ENCODE measurements at regions not wholly inside any gene's neighbourhood (a gene's known extent, or its start where the extent isn't known, plus 50 kb on each side); places are given as distances from the start of the nearest gene placed in this dataset.

GRCh38 chr3:74906181-74906580 is 291.7 kb upstream of the CNTN3 start:
- H3K36me3 ChIP-seq (replicated peaks in 1 of 2; ENCODE audit: control insufficient read depth in 1 of 2, insufficient read depth in 2 of 2, low read length in 1 of 2), result no peaks in the 10 kb centered on the region
- H3K9me3 ChIP-seq, result no peaks in the 10 kb centered on the region
- no peaks in the 10 kb centered on the region for H3F3A ChIP-seq (replicated peaks; ENCODE audit: insufficient read depth)
- H2AFZ ChIP-seq (ENCODE audit: low read depth), result no peak overlapping the region
- POLR2A ChIA-PET, result no interaction called here
- no peaks in the 10 kb centered on the region for H3K27me3 ChIP-seq (ENCODE audit: insufficient read depth)
- TF ChIP-seq FOSL2 (IDR thresholded peaks at IDR 0.05; ENCODE audit: borderline replicate concordance, low read depth) (no peak), GABPA (IDR thresholded peaks at IDR 0.05; ENCODE audit: low read depth) (no peak), TCF12 (IDR thresholded peaks at IDR 0.05) (no peak), IRF3 (IDR thresholded peaks at IDR 0.05; ENCODE audit: low read depth, low read length) (no peak), GATA2 (CRISPR knock-in tag; IDR thresholded peaks at IDR 0.05) (no peak), FOXJ3 (CRISPR knock-in tag; IDR thresholded peaks at IDR 0.05) (no peak), SMC3 (IDR thresholded peaks at IDR 0.05; ENCODE audit: low read depth, low read length) (no peak), YY1 (IDR thresholded peaks at IDR 0.05; ENCODE audit: low read depth) (no peak), MAX (IDR thresholded peaks at IDR 0.05; ENCODE audit: low read depth) (no peak), MEF2A (IDR thresholded peaks at IDR 0.05; ENCODE audit: borderline replicate concordance, low read depth) (no peak), RCOR1 (IDR thresholded peaks at IDR 0.05; ENCODE audit: low read length) (no peak), USF1 (IDR thresholded peaks at IDR 0.05; ENCODE audit: borderline replicate concordance, low read depth) (no peak)
- H4K20me1 ChIP-seq (ENCODE audit: insufficient read depth), result no peaks in the 10 kb centered on the region
- H3K27ac ChIP-seq (ENCODE audit: low read depth in 2 of 2, low read length in 1 of 2), result no peak overlapping the region
- 50% methylated on average over 4 of the region's 4 CpGs for WGBS (ENCODE audit: low lambda C conversion rate)
- no peaks in the 10 kb centered on the region for H3K79me2 ChIP-seq (ENCODE audit: insufficient read depth)
- CTCF ChIA-PET, result no interaction called here
- H3K4me1 ChIP-seq (ENCODE audit: control insufficient read depth in 1 of 2, insufficient read depth in 2 of 2, low read depth in 1 of 2, low read length in 1 of 2), result no peaks in the 10 kb centered on the region
- no peak overlapping the region for H3K4me3 ChIP-seq (ENCODE audit: low read depth in 2 of 2, low read length in 1 of 2)
- H3K9me2 ChIP-seq, result no peaks in the 10 kb centered on the region
- no peak overlapping the region for H3K4me2 ChIP-seq
- DNase-seq, result no peak
- H3K9ac ChIP-seq, result no peak overlapping the region

GRCh38 chr3:74905478-74905877 is 291.0 kb upstream of the CNTN3 start:
- TF ChIP-seq FOSL2 (IDR thresholded peaks at IDR 0.05; ENCODE audit: borderline replicate concordance, low read depth), result no peak
- no peak for TF ChIP-seq ZBTB33 (IDR thresholded peaks at IDR 0.05; ENCODE audit: borderline replicate concordance, low read depth)
- TF ChIP-seq GABPA (IDR thresholded peaks at IDR 0.05; ENCODE audit: low read depth), result no peak
- no peak for TF ChIP-seq EZH2phosphoT487 (IDR thresholded peaks at IDR 0.05; ENCODE audit: borderline replicate concordance, low read depth)
- no peak for TF ChIP-seq GATA2 (CRISPR knock-in tag; IDR thresholded peaks at IDR 0.05)
- TF ChIP-seq REST (IDR thresholded peaks at IDR 0.05; ENCODE audit: low read depth, low read length), result no peak
- TF ChIP-seq JUND (IDR thresholded peaks at IDR 0.05), result no peak
- TF ChIP-seq EP300 (IDR thresholded peaks at IDR 0.05; ENCODE audit: borderline replicate concordance in 1 of 2, low read depth in 1 of 2, low read length in 1 of 2), result no peak
- no peak for TF ChIP-seq YY1 (IDR thresholded peaks at IDR 0.05; ENCODE audit: low read depth)
- CTCF ChIA-PET, result interaction anchor here (0.7 kb wide), 1 partner anchor 274 kb away, joined by 3 read pairs; no protein-coding TSS in a partner anchor
- H3K27me3 ChIP-seq (ENCODE audit: insufficient read depth), result no peaks in the 10 kb centered on the region
- no peak overlapping the region for H3K4me3 ChIP-seq (ENCODE audit: low read depth in 2 of 2, low read length in 1 of 2)
- H3K36me3 ChIP-seq (replicated peaks in 1 of 2; ENCODE audit: control insufficient read depth in 1 of 2, insufficient read depth in 2 of 2, low read length in 1 of 2), result no peaks in the 10 kb centered on the region
- H3F3A ChIP-seq (replicated peaks; ENCODE audit: insufficient read depth), result no peaks in the 10 kb centered on the region
- H3K4me2 ChIP-seq, result no peak overlapping the region
- H3K9me2 ChIP-seq, result no peaks in the 10 kb centered on the region
- H3K4me1 ChIP-seq (ENCODE audit: control insufficient read depth in 1 of 2, insufficient read depth in 2 of 2, low read depth in 1 of 2, low read length in 1 of 2), result no peaks in the 10 kb centered on the region
- H3K27ac ChIP-seq (ENCODE audit: low read depth in 2 of 2, low read length in 1 of 2), result no peak overlapping the region
- H3K79me2 ChIP-seq (ENCODE audit: insufficient read depth), result no peaks in the 10 kb centered on the region
- WGBS (ENCODE audit: low lambda C conversion rate), result 5% methylated on average over 1 of the region's 1 CpG
- H4K20me1 ChIP-seq (ENCODE audit: insufficient read depth), result no peaks in the 10 kb centered on the region
- no peak for DNase-seq
- H3K9ac ChIP-seq, result no peak overlapping the region
- H3K9me3 ChIP-seq, result no peaks in the 10 kb centered on the region
- POLR2A ChIA-PET, result no interaction called here
- H2AFZ ChIP-seq (ENCODE audit: low read depth), result no peak overlapping the region

Measured in SK-N-SH (cell line).